ENCODE measurements at regions not wholly inside any gene's neighbourhood (a gene's known extent, or its start where the extent isn't known, plus 50 kb on each side); places are given as distances from the start of the nearest gene placed in this dataset.

DNA sequence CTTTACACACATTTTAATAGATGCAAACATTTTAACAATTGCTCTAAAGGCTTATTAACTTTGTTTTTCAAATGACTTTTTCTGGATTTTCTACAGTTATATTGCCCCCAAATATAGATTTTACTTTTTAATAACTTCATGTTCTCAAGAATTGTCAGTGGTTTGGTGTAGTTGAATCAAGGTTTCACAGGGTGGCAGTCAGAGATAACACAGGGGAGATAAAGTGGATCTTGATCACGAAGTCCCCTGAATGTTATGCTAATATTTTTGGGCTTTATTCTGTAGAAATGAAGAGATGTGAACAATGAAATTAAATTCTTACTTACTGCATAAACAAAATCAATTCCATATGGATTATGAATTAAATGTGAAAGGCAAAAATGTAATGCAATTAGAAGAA, 248.1 kb downstream of the AEBP2 start:
- Mint-ChIP-seq H3K4me3 (no peak overlapping the region), H3K9me3 (no peaks in the 10 kb centered on the region), H3K27me3 (peaks cover 0 to 1% of the 10 kb centered on the region in 2 donors), H3K27ac (no peak overlapping the region), H3K4me1 (peaks cover 2 to 10% (median 5%) of the 10 kb centered on the region in 4 donors), H3K36me3 (peaks cover 0 to 1% of the 10 kb centered on the region in 2 donors)
- Histone ChIP-seq H3K4me1 (ENCODE audit: insufficient read depth, low read length) (peaks cover 3% of the 10 kb centered on the region), H3K9me3 (ENCODE audit: control insufficient read depth in 1 of 2, low read length in 2 of 2) (no peaks in the 10 kb centered on the region), H3K36me3 (ENCODE audit: insufficient read depth, low read length) (no peaks in the 10 kb centered on the region), H3K27me3 (ENCODE audit: insufficient read depth, low read length) (no peaks in the 10 kb centered on the region), H3K4me3 (ENCODE audit: low read length in 2 of 2) (no peak overlapping the region), H3K27ac (ENCODE audit: low read depth, low read length) (no peak overlapping the region)
- CTCF ChIA-PET (ENCODE audit: partially characterized antibody) = no interaction called here
- no peak for DNase-seq
- POLR2A ChIA-PET (ENCODE audit: partially characterized antibody) = no interaction called here
- intact Hi-C loops (cut with micrococcal nuclease) = no loop called here

- H3K27ac ChIP-seq (ENCODE audit: low read depth, low read length) = no peak overlapping the region
- Mint-ChIP-seq H3K27me3 (peaks cover 0 to 1% of the 10 kb centered on the region in 2 donors), H3K9me3 (no peaks in the 10 kb centered on the region), H3K36me3 (no peaks in the 10 kb centered on the region), H3K27ac (peak overlapping the region in 1 of 7 donors; percentile 18), H3K4me3 (no peak overlapping the region), H3K4me1 (peaks cover 0 to 3% (median 1%) of the 10 kb centered on the region in 4 donors)
- no peaks in the 10 kb centered on the region for H3K36me3 ChIP-seq (ENCODE audit: insufficient read depth, low read length)
- H3K4me1 ChIP-seq (ENCODE audit: insufficient read depth, low read length) = no peaks in the 10 kb centered on the region
- intact Hi-C loops (cut with micrococcal nuclease) = no loop called here
- H3K4me3 ChIP-seq (ENCODE audit: low read length in 2 of 2) = no peak overlapping the region
- DNase-seq = no peak
- H3K9me3 ChIP-seq (ENCODE audit: control insufficient read depth in 1 of 2, low read length in 2 of 2) = no peaks in the 10 kb centered on the region
- CTCF ChIA-PET (ENCODE audit: partially characterized antibody) = no interaction called here
- H3K27me3 ChIP-seq (ENCODE audit: insufficient read depth, low read length) = no peaks in the 10 kb centered on the region
- POLR2A ChIA-PET (ENCODE audit: partially characterized antibody) = no interaction called here
Observed at GRCh38 chr12:19688532-19688931, 249.2 kb downstream of the AEBP2 start.

DNA sequence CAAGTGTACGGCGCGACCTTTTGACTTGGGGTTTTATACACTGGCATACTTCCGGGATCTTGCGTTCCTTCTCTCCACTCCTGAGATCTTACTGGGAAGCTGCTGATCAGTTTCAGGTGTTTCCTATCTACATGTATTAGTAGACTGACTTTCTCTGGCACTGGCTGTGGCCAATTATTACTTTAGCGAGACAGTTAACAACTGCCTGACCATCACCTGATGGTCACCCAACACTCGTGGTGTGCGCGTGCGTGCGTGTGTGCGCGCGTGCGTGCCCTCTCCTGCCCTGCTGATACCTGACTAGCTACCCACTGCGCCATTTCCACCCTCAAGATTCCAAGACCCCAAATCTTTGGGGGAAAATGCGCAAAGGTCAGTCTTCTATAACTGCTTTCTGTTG, 249.9 kb downstream of the AEBP2 start:
- no peaks in the 10 kb centered on the region for H3K27me3 ChIP-seq (ENCODE audit: insufficient read depth, low read length)
- no peaks in the 10 kb centered on the region for H3K4me1 Mint-ChIP-seq
- no peaks in the 10 kb centered on the region for H3K9me3 Mint-ChIP-seq
- intact Hi-C loops (cut with micrococcal nuclease) = no loop called here
- no peaks in the 10 kb centered on the region for H3K36me3 ChIP-seq (ENCODE audit: insufficient read depth, low read length)
- POLR2A ChIA-PET (ENCODE audit: partially characterized antibody) = no interaction called here
- H3K27ac ChIP-seq (ENCODE audit: low read depth, low read length) = no peak overlapping the region
- H3K4me3 Mint-ChIP-seq = no peak overlapping the region
- no peaks in the 10 kb centered on the region for H3K9me3 ChIP-seq (ENCODE audit: control insufficient read depth in 1 of 2, low read length in 2 of 2)
- H3K4me1 ChIP-seq (ENCODE audit: insufficient read depth, low read length) = no peaks in the 10 kb centered on the region
- no peak for DNase-seq
- H3K27me3 Mint-ChIP-seq = peaks cover 0 to 1% of the 10 kb centered on the region in 2 donors
- CTCF ChIA-PET (ENCODE audit: partially characterized antibody) = no interaction called here
- H3K36me3 Mint-ChIP-seq = no peaks in the 10 kb centered on the region
- H3K27ac Mint-ChIP-seq = peak overlapping the region in 1 of 7 donors; percentile 2
- no peak overlapping the region for H3K4me3 ChIP-seq (ENCODE audit: low read length in 2 of 2)

DNA sequence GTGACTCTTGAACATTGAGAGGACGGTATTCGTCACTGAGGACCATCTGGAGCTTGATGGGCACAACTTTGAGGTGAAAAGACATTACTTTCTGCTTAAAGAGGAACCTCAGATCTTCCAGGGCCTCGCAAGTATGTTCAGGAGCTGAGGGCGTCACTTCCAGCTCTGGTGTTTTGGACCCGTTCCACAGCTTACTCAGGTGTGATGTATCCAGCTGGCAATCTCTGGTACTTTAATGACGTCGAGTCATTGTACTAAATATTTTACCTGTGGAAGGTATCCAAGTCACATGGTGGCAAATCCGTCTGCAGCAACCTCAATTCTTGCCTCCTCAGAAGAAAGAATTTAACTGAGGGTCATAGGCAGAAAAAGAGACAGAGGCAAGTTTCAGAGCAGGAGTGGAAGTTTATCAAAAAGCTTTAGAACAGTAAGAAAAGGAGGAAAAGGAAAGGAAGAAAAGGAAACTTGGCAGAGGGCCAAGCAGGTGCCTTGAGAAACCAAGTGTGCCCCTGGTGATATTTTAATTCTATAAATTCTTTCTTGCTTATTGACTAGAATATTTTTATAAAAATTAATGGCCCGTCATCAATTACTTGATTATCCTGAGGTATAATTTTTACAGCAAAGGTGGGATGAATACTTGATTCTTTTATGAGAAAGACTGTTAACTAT, 250.6 kb downstream of the AEBP2 start:
- Histone ChIP-seq H3K4me3 (ENCODE audit: low read length in 2 of 2) (no peak overlapping the region), H3K9me3 (ENCODE audit: control insufficient read depth in 1 of 2, low read length in 2 of 2) (no peaks in the 10 kb centered on the region), H3K36me3 (ENCODE audit: insufficient read depth, low read length) (no peaks in the 10 kb centered on the region), H3K4me1 (ENCODE audit: insufficient read depth, low read length) (peaks cover 3% of the 10 kb centered on the region), H3K27ac (ENCODE audit: low read depth, low read length) (no peak overlapping the region), H3K27me3 (ENCODE audit: insufficient read depth, low read length) (no peaks in the 10 kb centered on the region)
- Mint-ChIP-seq H3K4me1 (peaks cover 5 to 6% (median 6%) of the 10 kb centered on the region in 4 donors), H3K9me3 (no peaks in the 10 kb centered on the region), H3K27ac (no peak overlapping the region), H3K36me3 (no peaks in the 10 kb centered on the region), H3K27me3 (peaks cover 0 to 1% of the 10 kb centered on the region in 2 donors), H3K4me3 (no peak overlapping the region)
- intact Hi-C loops (cut with micrococcal nuclease) = no loop called here
- ChIA-PET POLR2A (ENCODE audit: partially characterized antibody) (no interaction called here), CTCF (ENCODE audit: partially characterized antibody) (no interaction called here)
- DNase-seq = no peak

DNA sequence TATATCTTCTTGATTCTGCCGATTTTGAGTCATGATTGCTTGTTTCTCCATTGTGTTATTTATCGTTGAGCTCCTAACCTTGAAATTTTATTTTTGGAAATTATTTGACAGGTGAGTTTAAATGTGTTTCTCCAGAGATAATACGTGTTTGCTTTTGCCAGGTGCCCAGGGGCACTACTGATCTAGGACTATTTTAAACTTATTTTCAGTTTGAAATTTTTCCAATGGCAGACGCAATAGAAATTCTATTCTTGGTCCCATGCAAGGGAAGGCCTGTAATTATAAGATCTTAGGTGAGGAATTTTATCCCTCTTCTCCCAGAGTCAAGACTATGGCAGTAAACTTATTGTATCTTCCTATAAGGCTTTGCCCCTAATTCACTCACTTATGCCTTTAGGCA, 252.8 kb downstream of the AEBP2 start:
- no peaks in the 10 kb centered on the region for H3K9me3 ChIP-seq (ENCODE audit: control insufficient read depth in 1 of 2, low read length in 2 of 2)
- peaks cover 13 to 18% (median 15%) of the 10 kb centered on the region in 4 donors for H3K4me1 Mint-ChIP-seq
- no peaks in the 10 kb centered on the region for H3K36me3 Mint-ChIP-seq
- ChIA-PET POLR2A (ENCODE audit: partially characterized antibody) (no interaction called here), CTCF (ENCODE audit: partially characterized antibody) (interaction anchor here (1.0 kb wide), 1 partner anchor 185 kb away, joined by 3 read pairs; no protein-coding TSS in a partner anchor)
- DNase-seq = no peak
- H3K27me3 ChIP-seq (ENCODE audit: insufficient read depth, low read length) = no peaks in the 10 kb centered on the region
- no peak overlapping the region for H3K27ac ChIP-seq (ENCODE audit: low read depth, low read length)
- H3K27ac Mint-ChIP-seq = no peak overlapping the region
- H3K4me3 ChIP-seq (ENCODE audit: low read length in 2 of 2) = no peak overlapping the region
- no peaks in the 10 kb centered on the region for H3K9me3 Mint-ChIP-seq
- H3K4me1 ChIP-seq (ENCODE audit: insufficient read depth, low read length) = peaks cover 9% of the 10 kb centered on the region
- no peaks in the 10 kb centered on the region for H3K36me3 ChIP-seq (ENCODE audit: insufficient read depth, low read length)
- intact Hi-C loops (cut with micrococcal nuclease) = no loop called here
- H3K27me3 Mint-ChIP-seq = peaks cover 0 to 1% of the 10 kb centered on the region in 2 donors
- H3K4me3 Mint-ChIP-seq = no peak overlapping the region

GRCh38 chr12:19692566-19692965, 253.3 kb downstream of the AEBP2 start:
- Histone ChIP-seq H3K27me3 (ENCODE audit: insufficient read depth, low read length) (no peaks in the 10 kb centered on the region), H3K27ac (ENCODE audit: low read depth, low read length) (no peak overlapping the region), H3K36me3 (ENCODE audit: insufficient read depth, low read length) (no peaks in the 10 kb centered on the region), H3K4me3 (ENCODE audit: low read length in 2 of 2) (no peak overlapping the region), H3K9me3 (ENCODE audit: control insufficient read depth in 1 of 2, low read length in 2 of 2) (no peaks in the 10 kb centered on the region), H3K4me1 (ENCODE audit: insufficient read depth, low read length) (peaks cover 9% of the 10 kb centered on the region)
- no peak for DNase-seq
- Mint-ChIP-seq H3K4me1 (peaks cover 13 to 18% (median 15%) of the 10 kb centered on the region in 4 donors), H3K36me3 (no peaks in the 10 kb centered on the region), H3K4me3 (no peak overlapping the region), H3K27ac (no peak overlapping the region), H3K9me3 (no peaks in the 10 kb centered on the region), H3K27me3 (peaks cover 0 to 1% of the 10 kb centered on the region in 2 donors)
- ChIA-PET POLR2A (ENCODE audit: partially characterized antibody) (no interaction called here), CTCF (ENCODE audit: partially characterized antibody) (interaction anchor here (1.0 kb wide), 1 partner anchor 185 kb away, joined by 3 read pairs; no protein-coding TSS in a partner anchor)
- intact Hi-C loops (cut with micrococcal nuclease) = no loop called here

GRCh38 chr12:19694627-19695026, 255.3 kb downstream of the AEBP2 start:
- peak overlapping the region in 2 of 8 donors; percentile 29 to 36 for H3K4me3 Mint-ChIP-seq
- no peak for DNase-seq
- H3K4me1 Mint-ChIP-seq = peaks cover 13 to 18% (median 15%) of the 10 kb centered on the region in 4 donors
- peaks cover 0 to 4% (median 0%) of the 10 kb centered on the region in 8 donors for H3K9me3 Mint-ChIP-seq
- Histone ChIP-seq H3K4me1 (ENCODE audit: insufficient read depth, low read length) (peaks cover 9% of the 10 kb centered on the region), H3K27me3 (ENCODE audit: insufficient read depth, low read length) (no peaks in the 10 kb centered on the region), H3K27ac (ENCODE audit: low read depth, low read length) (no peak overlapping the region), H3K36me3 (ENCODE audit: insufficient read depth, low read length) (no peaks in the 10 kb centered on the region), H3K4me3 (ENCODE audit: low read length in 2 of 2) (no peak overlapping the region), H3K9me3 (ENCODE audit: control insufficient read depth in 1 of 2, low read length in 2 of 2) (no peaks in the 10 kb centered on the region)
- POLR2A ChIA-PET (ENCODE audit: partially characterized antibody) = interaction anchor here (1.3 kb wide), 1 partner anchor 16 kb away, joined by 3 read pairs; no protein-coding TSS in a partner anchor
- peaks cover 0 to 1% of the 10 kb centered on the region in 2 donors for H3K27me3 Mint-ChIP-seq
- intact Hi-C loops (cut with micrococcal nuclease) = no loop called here
- peak overlapping the region in 2 of 7 donors; percentile 7 to 8 for H3K27ac Mint-ChIP-seq
- no peaks in the 10 kb centered on the region for H3K36me3 Mint-ChIP-seq
- CTCF ChIA-PET (ENCODE audit: partially characterized antibody) = no interaction called here

Data from CD4-positive, alpha-beta memory T cell (primary cell).